ENCODE measurements at regions not wholly inside any gene's neighbourhood (a gene's known extent, or its start where the extent isn't known, plus 50 kb on each side); places are given as distances from the start of the nearest gene placed in this dataset.

- no peak overlapping the region for H2BK12ac ChIP-seq (ENCODE audit: low read length in 2 of 2)
- H3K18ac ChIP-seq (ENCODE audit: low read depth in 1 of 2, low read length in 2 of 2), result no peak overlapping the region
- H3K9ac ChIP-seq (ENCODE audit: low read length), result no peak overlapping the region
- H3K14ac ChIP-seq (ENCODE audit: low read length in 2 of 2), result no peak overlapping the region
- H3K4me3 ChIP-seq (ENCODE audit: insufficient read depth in 1 of 2, low read depth in 1 of 2, low read length in 2 of 2), result no peak overlapping the region
- no peak overlapping the region for H2BK15ac ChIP-seq (ENCODE audit: low read depth, poor library complexity, severe bottlenecking)
- H2AK5ac ChIP-seq (ENCODE audit: low read length, severe bottlenecking), result no peak overlapping the region
- H3K27ac ChIP-seq (ENCODE audit: low read length, poor library complexity, severe bottlenecking), result no peak overlapping the region
- H4K91ac ChIP-seq (ENCODE audit: low read length), result no peak overlapping the region
- H3K4me1 ChIP-seq (ENCODE audit: control insufficient read depth, insufficient read depth, low read depth, low read length), result no peaks in the 10 kb centered on the region
- H4K8ac ChIP-seq (ENCODE audit: low read length), result no peak overlapping the region
- H3K27me3 ChIP-seq (ENCODE audit: control insufficient read depth in 1 of 2, insufficient read depth in 1 of 2, low read length in 2 of 2), result peaks cover 0 to 29% of the 10 kb centered on the region in 2 experiments
- H3K9me3 ChIP-seq (ENCODE audit: control insufficient read depth, low read length), result no peaks in the 10 kb centered on the region
- no peak overlapping the region for H3K4ac ChIP-seq (ENCODE audit: low read depth in 1 of 2, low read length in 2 of 2)
- H3K23ac ChIP-seq (ENCODE audit: low read length in 2 of 2), result no peak overlapping the region
- 85% methylated on average over 24 of the region's 31 CpGs for WGBS
- H3K79me1 ChIP-seq (replicated peaks; ENCODE audit: low read length, poor library complexity, severe bottlenecking), result no peaks in the 10 kb centered on the region
- H3K36me3 ChIP-seq (ENCODE audit: control insufficient read depth in 1 of 2, insufficient read depth in 2 of 2, low read depth in 1 of 2, low read length in 2 of 2), result no peaks in the 10 kb centered on the region
- no peak overlapping the region for H3K4me2 ChIP-seq (ENCODE audit: low read length, poor library complexity, severe bottlenecking)
- no peak overlapping the region for H2BK5ac ChIP-seq (ENCODE audit: low read depth, low read length, poor library complexity, severe bottlenecking)
- DNase-seq, result no peak
- H2BK120ac ChIP-seq (ENCODE audit: low read depth, low read length), result no peak overlapping the region
- no peak overlapping the region for H2AFZ ChIP-seq (ENCODE audit: low read depth, low read length)
Measured at GRCh38 chr6:169976301-169977081, 225.1 kb downstream of the ERMARD start.

- no peaks in the 10 kb centered on the region for H3K9me3 ChIP-seq (ENCODE audit: control insufficient read depth, low read length)
- no peak overlapping the region for H3K18ac ChIP-seq (ENCODE audit: low read depth in 1 of 2, low read length in 2 of 2)
- no peak overlapping the region for H4K8ac ChIP-seq (ENCODE audit: low read length)
- no peak overlapping the region for H3K14ac ChIP-seq (ENCODE audit: low read length in 2 of 2)
- no peak overlapping the region for H3K23ac ChIP-seq (ENCODE audit: low read length in 2 of 2)
- H2BK12ac ChIP-seq (ENCODE audit: low read length in 2 of 2), result no peak overlapping the region
- H3K4me3 ChIP-seq (ENCODE audit: insufficient read depth in 1 of 2, low read depth in 1 of 2, low read length in 2 of 2), result no peak overlapping the region
- no peak overlapping the region for H3K4me2 ChIP-seq (ENCODE audit: low read length, poor library complexity, severe bottlenecking)
- no peak overlapping the region for H3K4ac ChIP-seq (ENCODE audit: low read depth in 1 of 2, low read length in 2 of 2)
- no peaks in the 10 kb centered on the region for H3K36me3 ChIP-seq (ENCODE audit: control insufficient read depth in 1 of 2, insufficient read depth in 2 of 2, low read depth in 1 of 2, low read length in 2 of 2)
- H2BK120ac ChIP-seq (ENCODE audit: low read depth, low read length), result no peak overlapping the region
- WGBS, result 75% methylated on average over 10 of the region's 10 CpGs
- H2AFZ ChIP-seq (ENCODE audit: low read depth, low read length), result no peak overlapping the region
- no peak overlapping the region for H2AK5ac ChIP-seq (ENCODE audit: low read length, severe bottlenecking)
- no peak overlapping the region for H2BK15ac ChIP-seq (ENCODE audit: low read depth, poor library complexity, severe bottlenecking)
- no peak overlapping the region for H2BK5ac ChIP-seq (ENCODE audit: low read depth, low read length, poor library complexity, severe bottlenecking)
- H4K91ac ChIP-seq (ENCODE audit: low read length), result no peak overlapping the region
- no peaks in the 10 kb centered on the region for H3K4me1 ChIP-seq (ENCODE audit: control insufficient read depth, insufficient read depth, low read depth, low read length)
- H3K27ac ChIP-seq (ENCODE audit: low read length, poor library complexity, severe bottlenecking), result no peak overlapping the region
- H3K79me1 ChIP-seq (replicated peaks; ENCODE audit: low read length, poor library complexity, severe bottlenecking), result no peaks in the 10 kb centered on the region
- no peak overlapping the region for H3K9ac ChIP-seq (ENCODE audit: low read length)
- DNase-seq, result no peak
- peaks cover 0 to 26% of the 10 kb centered on the region in 2 experiments for H3K27me3 ChIP-seq (ENCODE audit: control insufficient read depth in 1 of 2, insufficient read depth in 1 of 2, low read length in 2 of 2)
Measured at GRCh38 chr6:169975701-169976100, 224.3 kb downstream of the ERMARD start.

- Histone ChIP-seq H3K4ac (ENCODE audit: low read depth in 1 of 2, low read length in 2 of 2) (no peak overlapping the region), H2BK12ac (ENCODE audit: low read length in 2 of 2) (no peak overlapping the region), H2AFZ (ENCODE audit: low read depth, low read length) (no peak overlapping the region), H2BK120ac (ENCODE audit: low read depth, low read length) (no peak overlapping the region), H3K9me3 (ENCODE audit: control insufficient read depth, low read length) (no peaks in the 10 kb centered on the region), H3K18ac (ENCODE audit: low read depth in 1 of 2, low read length in 2 of 2) (no peak overlapping the region), H2BK5ac (ENCODE audit: low read depth, low read length, poor library complexity, severe bottlenecking) (no peak overlapping the region), H2BK15ac (ENCODE audit: low read depth, poor library complexity, severe bottlenecking) (no peak overlapping the region), H3K27me3 (ENCODE audit: control insufficient read depth in 1 of 2, insufficient read depth in 1 of 2, low read length in 2 of 2) (peaks cover 0 to 27% of the 10 kb centered on the region in 2 experiments), H3K4me3 (ENCODE audit: insufficient read depth in 1 of 2, low read depth in 1 of 2, low read length in 2 of 2) (no peak overlapping the region), H3K9ac (ENCODE audit: low read length) (no peak overlapping the region), H3K36me3 (ENCODE audit: control insufficient read depth in 1 of 2, insufficient read depth in 2 of 2, low read depth in 1 of 2, low read length in 2 of 2) (no peaks in the 10 kb centered on the region), H2AK5ac (ENCODE audit: low read length, severe bottlenecking) (no peak overlapping the region), H3K79me1 (replicated peaks; ENCODE audit: low read length, poor library complexity, severe bottlenecking) (no peaks in the 10 kb centered on the region), H3K14ac (ENCODE audit: low read length in 2 of 2) (no peak overlapping the region), H4K91ac (ENCODE audit: low read length) (no peak overlapping the region), H3K4me1 (ENCODE audit: control insufficient read depth, insufficient read depth, low read depth, low read length) (no peaks in the 10 kb centered on the region), H3K23ac (ENCODE audit: low read length in 2 of 2) (no peak overlapping the region), H3K4me2 (ENCODE audit: low read length, poor library complexity, severe bottlenecking) (no peak overlapping the region), H3K27ac (ENCODE audit: low read length, poor library complexity, severe bottlenecking) (no peak overlapping the region), H4K8ac (ENCODE audit: low read length) (no peak overlapping the region)
- 82% methylated on average over 14 of the region's 14 CpGs for WGBS
- no peak for DNase-seq
Measured at GRCh38 chr6:169975286-169975685, 223.9 kb downstream of the ERMARD start.

- no peak overlapping the region for H3K23ac ChIP-seq (ENCODE audit: low read length in 2 of 2)
- H3K9ac ChIP-seq (ENCODE audit: low read length), result no peak overlapping the region
- DNase-seq, result no peak
- H2AFZ ChIP-seq (ENCODE audit: low read depth, low read length), result no peak overlapping the region
- H3K4me1 ChIP-seq (ENCODE audit: control insufficient read depth, insufficient read depth, low read depth, low read length), result no peaks in the 10 kb centered on the region
- H3K4me2 ChIP-seq (ENCODE audit: low read length, poor library complexity, severe bottlenecking), result no peak overlapping the region
- no peaks in the 10 kb centered on the region for H3K9me3 ChIP-seq (ENCODE audit: control insufficient read depth, low read length)
- no peak overlapping the region for H3K4me3 ChIP-seq (ENCODE audit: insufficient read depth in 1 of 2, low read depth in 1 of 2, low read length in 2 of 2)
- no peak overlapping the region for H3K18ac ChIP-seq (ENCODE audit: low read depth in 1 of 2, low read length in 2 of 2)
- no peak overlapping the region for H3K14ac ChIP-seq (ENCODE audit: low read length in 2 of 2)
- no peak overlapping the region for H3K27ac ChIP-seq (ENCODE audit: low read length, poor library complexity, severe bottlenecking)
- 94% methylated on average over 7 of the region's 8 CpGs for WGBS
- no peak overlapping the region for H2AK5ac ChIP-seq (ENCODE audit: low read length, severe bottlenecking)
- no peak overlapping the region for H2BK15ac ChIP-seq (ENCODE audit: low read depth, poor library complexity, severe bottlenecking)
- H3K79me1 ChIP-seq (replicated peaks; ENCODE audit: low read length, poor library complexity, severe bottlenecking), result no peaks in the 10 kb centered on the region
- no peaks in the 10 kb centered on the region for H3K36me3 ChIP-seq (ENCODE audit: control insufficient read depth in 1 of 2, insufficient read depth in 2 of 2, low read depth in 1 of 2, low read length in 2 of 2)
- no peak overlapping the region for H3K4ac ChIP-seq (ENCODE audit: low read depth in 1 of 2, low read length in 2 of 2)
- H2BK5ac ChIP-seq (ENCODE audit: low read depth, low read length, poor library complexity, severe bottlenecking), result no peak overlapping the region
- H4K8ac ChIP-seq (ENCODE audit: low read length), result no peak overlapping the region
- peaks cover 0 to 31% of the 10 kb centered on the region in 2 experiments for H3K27me3 ChIP-seq (ENCODE audit: control insufficient read depth in 1 of 2, insufficient read depth in 1 of 2, low read length in 2 of 2)
- H4K91ac ChIP-seq (ENCODE audit: low read length), result no peak overlapping the region
- H2BK12ac ChIP-seq (ENCODE audit: low read length in 2 of 2), result no peak overlapping the region
- H2BK120ac ChIP-seq (ENCODE audit: low read depth, low read length), result no peak overlapping the region
Measured at GRCh38 chr6:169974663-169975062, 223.2 kb downstream of the ERMARD start.

All from mesenchymal stem cell (in vitro differentiated cells and primary cell).